H1 (cell line): ENCODE measurements at regions not wholly inside any gene's neighbourhood (a gene's known extent, or its start where the extent isn't known, plus 50 kb on each side); places are given as distances from the start of the nearest gene placed in this dataset.

Source experiments
- CBX8 ChIP-seq: fragments of 300-800, 300-1000 bp; sonication (generic); IDR thresholded peaks from 2 replicates; pipeline ENCODE4 v1.7.1; 2016; ENCODE audit warnings: low read depth, low read length, borderline replicate concordance
- CREB1 ChIP-seq: IDR thresholded peaks from 2 replicates; pipeline ENCODE4 v1.6.1; 2012; ENCODE audit warnings: inconsistent platforms
- EP300 ChIP-seq, 2 experiments: IDR thresholded peaks; 1 replicate in 1 of 2; 2 replicates in 1 of 2; pipeline ENCODE4 v1.6.1; 2011 to 2012; ENCODE audit warnings: low read depth in 2 of 2, low read length in 2 of 2, mild to moderate bottlenecking in 2 of 2, borderline replicate concordance in 1 of 2, inconsistent platforms in 1 of 2, moderate library complexity in 1 of 2
- GTF2F1 ChIP-seq: IDR thresholded peaks from 2 replicates; pipeline ENCODE4 v1.6.1; 2012; ENCODE audit warnings: low read depth, low read length, improper control_type of control experiment, borderline replicate concordance
- POLR2A ChIP-seq, 2 experiments: IDR thresholded peaks; 1 replicate in 1 of 2; 2 replicates in 1 of 2; pipeline ENCODE4 v1.6.1; 2011; ENCODE audit warnings: low read depth in 2 of 2, low read length in 2 of 2, mild to moderate bottlenecking in 2 of 2; ENCODE audit errors: control extremely low read depth in 1 of 2
- POLR2AphosphoS5 ChIP-seq: IDR thresholded peaks from 2 replicates; pipeline ENCODE4 v1.6.1; 2011; ENCODE audit warnings: low read depth, low read length
- RFX5 ChIP-seq: IDR thresholded peaks from 2 replicates; pipeline ENCODE4 v1.6.1; 2011; ENCODE audit warnings: low read depth, low read length, improper control_type of control experiment, borderline replicate concordance
- SP1 ChIP-seq: IDR thresholded peaks from 2 replicates; pipeline ENCODE4 v1.6.1; 2011; ENCODE audit warnings: low read depth, low read length
- SP4 ChIP-seq: IDR thresholded peaks from 2 replicates; pipeline ENCODE4 v1.6.1; 2012; ENCODE audit warnings: low read length, inconsistent platforms
- USF2 ChIP-seq: IDR thresholded peaks from 2 replicates; pipeline ENCODE4 v1.6.1; 2011; ENCODE audit warnings: low read length, improper control_type of control experiment
- TF ChIP-seq, protein P1 (sequence below), 3 experiments: IDR thresholded peaks; 1 replicate in 2 of 3; 2 replicates in 1 of 3; pipeline versions ENCODE4 v1.5.1 to v1.6.1; 2011; ENCODE audit warnings: low read length in 3 of 3, mild to moderate bottlenecking in 3 of 3, inconsistent platforms in 2 of 3, low read depth in 1 of 3, moderate library complexity in 1 of 3; ENCODE audit not compliant: insufficient read depth in 1 of 3; ENCODE audit errors: control extremely low read depth in 1 of 3
- TF ChIP-seq, protein P2 (sequence below): IDR thresholded peaks from 2 replicates; pipeline ENCODE4 v1.6.1; 2012; ENCODE audit warnings: inconsistent platforms

- TF ChIP-seq, protein P1, sequence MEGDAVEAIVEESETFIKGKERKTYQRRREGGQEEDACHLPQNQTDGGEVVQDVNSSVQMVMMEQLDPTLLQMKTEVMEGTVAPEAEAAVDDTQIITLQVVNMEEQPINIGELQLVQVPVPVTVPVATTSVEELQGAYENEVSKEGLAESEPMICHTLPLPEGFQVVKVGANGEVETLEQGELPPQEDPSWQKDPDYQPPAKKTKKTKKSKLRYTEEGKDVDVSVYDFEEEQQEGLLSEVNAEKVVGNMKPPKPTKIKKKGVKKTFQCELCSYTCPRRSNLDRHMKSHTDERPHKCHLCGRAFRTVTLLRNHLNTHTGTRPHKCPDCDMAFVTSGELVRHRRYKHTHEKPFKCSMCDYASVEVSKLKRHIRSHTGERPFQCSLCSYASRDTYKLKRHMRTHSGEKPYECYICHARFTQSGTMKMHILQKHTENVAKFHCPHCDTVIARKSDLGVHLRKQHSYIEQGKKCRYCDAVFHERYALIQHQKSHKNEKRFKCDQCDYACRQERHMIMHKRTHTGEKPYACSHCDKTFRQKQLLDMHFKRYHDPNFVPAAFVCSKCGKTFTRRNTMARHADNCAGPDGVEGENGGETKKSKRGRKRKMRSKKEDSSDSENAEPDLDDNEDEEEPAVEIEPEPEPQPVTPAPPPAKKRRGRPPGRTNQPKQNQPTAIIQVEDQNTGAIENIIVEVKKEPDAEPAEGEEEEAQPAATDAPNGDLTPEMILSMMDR (IDR thresholded peaks at IDR 0.05; ENCODE audit: control extremely low read depth in 1 of 3, insufficient read depth in 1 of 3, low read depth in 1 of 3, low read length in 3 of 3), result no peak
- TF ChIP-seq RFX5, result no peak
- TF ChIP-seq CREB1, result no peak
- no peak for TF ChIP-seq GTF2F1
- TF ChIP-seq, protein P2, sequence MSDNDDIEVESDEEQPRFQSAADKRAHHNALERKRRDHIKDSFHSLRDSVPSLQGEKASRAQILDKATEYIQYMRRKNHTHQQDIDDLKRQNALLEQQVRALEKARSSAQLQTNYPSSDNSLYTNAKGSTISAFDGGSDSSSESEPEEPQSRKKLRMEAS, result no peak
- no peak for TF ChIP-seq CBX8
- TF ChIP-seq SP4, result no peak
- no peak for TF ChIP-seq POLR2AphosphoS5
- no peak for TF ChIP-seq USF2
- no peak for TF ChIP-seq POLR2A (IDR thresholded peaks at IDR 0.05; ENCODE audit: control extremely low read depth in 1 of 2, low read depth in 2 of 2, low read length in 2 of 2)
- TF ChIP-seq EP300 (IDR thresholded peaks at IDR 0.05; ENCODE audit: borderline replicate concordance in 1 of 2, low read depth in 2 of 2, low read length in 2 of 2), result no peak
- TF ChIP-seq SP1, result no peak
Measured at GRCh38 chr2:129816813-129817574, 162.5 kb upstream of the RAB6C start.
